Stimulated activated effector memory CD8-positive, alpha-beta T cell treated with anti-CD3 and anti-CD28 coated beads, Interleukin-12 subunit alpha, Interleukin-12 subunit beta, amount 100 ng/mL, for 72 hours (primary cell): ENCODE measurements at regions not wholly inside any gene's neighbourhood (a gene's known extent, or its start where the extent isn't known, plus 50 kb on each side); places are given as distances from the start of the nearest gene placed in this dataset.
"Not testable (repeated sequence)": the region's sequence is repeated elsewhere in the genome, so short reads cannot be mapped to it uniquely, and the experiment has no call there.

Source experiments
- ATAC-seq: fragments of 150-1000 bp; cut with Tn5 transposase; 2 replicates; pipeline ENCODE4 v1.10.0; 2021
- DNase-seq, 2 donors: peaks; one replicate each; pipeline ENCODE4 v3.0.0; 2021 to 2022; ENCODE audit warnings: low spot score in 2 of 2
- H3K27ac Mint-ChIP-seq: one replicate; pipeline ENCODE4 v1.8.0; 2022; ENCODE audit warnings: mild to moderate bottlenecking, mixed read lengths
- H3K36me3 Mint-ChIP-seq: one replicate; pipeline ENCODE4 v1.8.0; 2022; ENCODE audit warnings: mild to moderate bottlenecking, mixed read lengths
- H3K4me1 Mint-ChIP-seq: one replicate; pipeline ENCODE4 v1.8.0; 2022; ENCODE audit warnings: mixed read lengths
- H3K4me3 Mint-ChIP-seq: one replicate; pipeline ENCODE4 v1.8.0; 2022; ENCODE audit warnings: mild to moderate bottlenecking, mixed read lengths
- H3K9me3 Mint-ChIP-seq: one replicate; pipeline ENCODE4 v1.8.0; 2022; ENCODE audit warnings: mixed read lengths

GRCh38 chr6:106730264-106730663 lies 100.9 kb downstream of the QRSL1 start:
- DNase-seq = no peak
- H3K4me3 Mint-ChIP-seq = no peak overlapping the region
- no peak overlapping the region for H3K27ac Mint-ChIP-seq
- no peaks in the 10 kb centered on the region for H3K9me3 Mint-ChIP-seq
- ATAC-seq = no peak
- no peaks in the 10 kb centered on the region for H3K36me3 Mint-ChIP-seq
- H3K4me1 Mint-ChIP-seq = no peaks in the 10 kb centered on the region

GRCh38 chr6:106729841-106730240 lies 100.5 kb downstream of the QRSL1 start:
- no peak for ATAC-seq
- Mint-ChIP-seq H3K4me1 (no peaks in the 10 kb centered on the region), H3K9me3 (no peaks in the 10 kb centered on the region), H3K36me3 (no peaks in the 10 kb centered on the region), H3K27ac (no peak overlapping the region), H3K4me3 (no peak overlapping the region)
- no peak for DNase-seq

- H3K27ac Mint-ChIP-seq = no peak overlapping the region
- H3K9me3 Mint-ChIP-seq = no peaks in the 10 kb centered on the region
- H3K4me1 Mint-ChIP-seq = no peaks in the 10 kb centered on the region
- no peaks in the 10 kb centered on the region for H3K36me3 Mint-ChIP-seq
- ATAC-seq = no peak
- H3K4me3 Mint-ChIP-seq = no peak overlapping the region
- no peak for DNase-seq
Measured at GRCh38 chr6:106728296-106728870, 99.0 kb downstream of the QRSL1 start.

- ATAC-seq (no peak), DNase-seq (no peak)
- no peaks in the 10 kb centered on the region for H3K36me3 Mint-ChIP-seq
- H3K4me3 Mint-ChIP-seq = no peak overlapping the region
- H3K9me3 Mint-ChIP-seq = no peaks in the 10 kb centered on the region
- no peak overlapping the region for H3K27ac Mint-ChIP-seq
- no peaks in the 10 kb centered on the region for H3K4me1 Mint-ChIP-seq
Measured at GRCh38 chr6:106727480-106728149, 98.2 kb downstream of the QRSL1 start.

- no peak overlapping the region for H3K4me3 Mint-ChIP-seq
- H3K36me3 Mint-ChIP-seq = no peaks in the 10 kb centered on the region
- no peaks in the 10 kb centered on the region for H3K9me3 Mint-ChIP-seq
- no peaks in the 10 kb centered on the region for H3K4me1 Mint-ChIP-seq
- DNase-seq = no peak
- H3K27ac Mint-ChIP-seq = no peak overlapping the region
- no peak for ATAC-seq
Measured at GRCh38 chr6:106724848-106725247, 95.5 kb downstream of the QRSL1 start.

GRCh38 chr6:106724337-106724736 lies 95.0 kb downstream of the QRSL1 start:
- no peak overlapping the region for H3K4me3 Mint-ChIP-seq
- no peak for DNase-seq
- no peak for ATAC-seq
- no peaks in the 10 kb centered on the region for H3K4me1 Mint-ChIP-seq
- H3K9me3 Mint-ChIP-seq = no peaks in the 10 kb centered on the region
- no peaks in the 10 kb centered on the region for H3K36me3 Mint-ChIP-seq
- no peak overlapping the region for H3K27ac Mint-ChIP-seq

GRCh38 chr6:106723419-106723818 lies 94.0 kb downstream of the QRSL1 start:
- H3K4me1 Mint-ChIP-seq, H3K9me3 Mint-ChIP-seq, H3K36me3 Mint-ChIP-seq, ATAC-seq, DNase-seq, H3K4me3 Mint-ChIP-seq, H3K27ac Mint-ChIP-seq: not testable (repeated sequence)

GRCh38 chr6:106721189-106721588 lies 91.8 kb downstream of the QRSL1 start:
- peak; percentile 37 for ATAC-seq
- H3K27ac Mint-ChIP-seq, H3K4me3 Mint-ChIP-seq, H3K36me3 Mint-ChIP-seq, H3K4me1 Mint-ChIP-seq, H3K9me3 Mint-ChIP-seq, DNase-seq: not testable (repeated sequence)
